ENCODE measurements at regions not wholly inside any gene's neighbourhood (a gene's known extent, or its start where the extent isn't known, plus 50 kb on each side); places are given as distances from the start of the nearest gene placed in this dataset.

- TF ChIP-seq CTCF (IDR thresholded peaks at IDR 0.05) (no peak), EP300 (IDR thresholded peaks at IDR 0.05) (no peak), POLR2A (IDR thresholded peaks at IDR 0.05) (no peak), POLR2AphosphoS5 (IDR thresholded peaks at IDR 0.05) (no peak)
Observed at GRCh38 chr13:91280801-91281200, 66.7 kb upstream of the MIR17HG start.

Data from sigmoid colon (tissue), 4 donors.